ENCODE measurements at regions not wholly inside any gene's neighbourhood (a gene's known extent, or its start where the extent isn't known, plus 50 kb on each side); places are given as distances from the start of the nearest gene placed in this dataset.

GRCh38 chr2:12044857-12045256 lies 298.4 kb downstream of the LPIN1 start:
- TF ChIP-seq POLR2A (IDR thresholded peaks at IDR 0.05; ENCODE audit: low read depth, low read length) (no peak), PAX5 (IDR thresholded peaks at IDR 0.05; ENCODE audit: insufficient read depth, low read length, severe bottlenecking) (no peak), POLR2AphosphoS5 (IDR thresholded peaks at IDR 0.05; ENCODE audit: low read depth, low read length) (no peak), TAF1 (IDR thresholded peaks at IDR 0.05; ENCODE audit: low read depth, low read length) (no peak)
